Globus pallidus (tissue), 1 donor: ENCODE measurements at regions not wholly inside any gene's neighbourhood (a gene's known extent, or its start where the extent isn't known, plus 50 kb on each side); places are given as distances from the start of the nearest gene placed in this dataset.
A peak's percentile ranks its signal among the peaks of the same experiment; 100 is the strongest.

ENCODE experiments used
- DNase-seq: peaks from one replicate; pipeline ENCODE4 v3.0.0-alpha.2; 2015; ENCODE audit warnings: low spot score

GRCh38 chr4:89665662-89666061, 171.3 kb downstream of the SNCA start:
- DNase-seq: no peak

GRCh38 chr4:89664521-89664920, 172.4 kb downstream of the SNCA start:
- no peak for DNase-seq

- DNase-seq: no peak
Measured at GRCh38 chr4:89661173-89661899, 175.6 kb downstream of the SNCA start.

- DNase-seq: no peak
Measured at GRCh38 chr4:89660444-89661172, 176.4 kb downstream of the SNCA start.

GRCh38 chr4:89658701-89659024, 178.3 kb downstream of the SNCA start:
- DNase-seq: no peak

GRCh38 chr4:89657931-89658700, 178.8 kb downstream of the SNCA start:
- peak; percentile 65 for DNase-seq

GRCh38 chr4:89653012-89653411, 183.9 kb downstream of the SNCA start:
- DNase-seq: no peak

- DNase-seq: no peak
Measured at GRCh38 chr4:89645482-89645881, 191.5 kb downstream of the SNCA start.

- no peak for DNase-seq
Measured at GRCh38 chr4:89641367-89641687, 195.6 kb downstream of the SNCA start.

GRCh38 chr4:89640620-89641366, 196.2 kb downstream of the SNCA start:
- DNase-seq: peak; percentile 30

- DNase-seq: no peak
Measured at GRCh38 chr4:89639395-89639794, 197.6 kb downstream of the SNCA start.

- DNase-seq: no peak
Measured at GRCh38 chr4:89625599-89626293, 211.2 kb downstream of the SNCA start.

GRCh38 chr4:89619206-89619962, 217.6 kb downstream of the SNCA start:
- DNase-seq: no peak

- DNase-seq: no peak
Measured at GRCh38 chr4:89618151-89618550, 218.8 kb downstream of the SNCA start.

- DNase-seq: no peak
Measured at GRCh38 chr4:89617317-89617716, 219.6 kb downstream of the SNCA start.

GRCh38 chr4:89616382-89616781, 220.6 kb downstream of the SNCA start:
- DNase-seq: no peak

GRCh38 chr4:89615051-89615450, 221.9 kb downstream of the SNCA start:
- DNase-seq: no peak

- no peak for DNase-seq
Measured at GRCh38 chr4:89614155-89614554, 222.8 kb downstream of the SNCA start.

- DNase-seq: no peak
Measured at GRCh38 chr4:89610236-89610635, 226.7 kb downstream of the SNCA start.

GRCh38 chr4:89609756-89610155, 227.2 kb downstream of the SNCA start:
- DNase-seq: no peak

GRCh38 chr4:89604951-89605350, 232.0 kb downstream of the SNCA start:
- no peak for DNase-seq
